ENCODE measurements at regions not wholly inside any gene's neighbourhood (a gene's known extent, or its start where the extent isn't known, plus 50 kb on each side); places are given as distances from the start of the nearest gene placed in this dataset.

DNA sequence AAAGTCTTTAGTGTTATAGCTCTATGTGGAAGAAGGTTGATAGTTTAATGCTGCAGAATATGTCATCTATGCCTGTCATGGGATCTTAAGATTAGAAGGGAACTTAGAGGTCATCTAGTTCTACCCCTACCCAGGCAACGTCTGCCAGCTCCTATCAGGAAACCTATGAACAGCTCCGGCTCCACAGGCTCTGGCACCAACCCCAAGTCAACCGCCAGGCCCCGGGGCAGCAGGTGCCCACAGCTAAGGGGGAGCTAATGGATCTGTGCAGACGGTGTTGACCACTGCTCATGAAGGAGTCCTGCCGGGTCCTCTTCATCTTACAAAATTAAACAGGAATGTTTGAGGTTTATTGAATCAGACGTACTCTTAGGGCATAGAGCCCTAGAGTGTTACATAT is 440.8 kb upstream of the KLHL29 start:
- TF ChIP-seq YY1 (IDR thresholded peaks at IDR 0.05; ENCODE audit: insufficient read depth, insufficient read length) (no peak), ZNF274 (IDR thresholded peaks at IDR 0.05; ENCODE audit: low read depth, low read length) (no peak)
